HG03095 (cell line): ENCODE measurements at regions not wholly inside any gene's neighbourhood (a gene's known extent, or its start where the extent isn't known, plus 50 kb on each side); places are given as distances from the start of the nearest gene placed in this dataset.
A peak's percentile ranks its signal among the peaks of the same experiment; 100 is the strongest.
"Not testable (repeated sequence)": the region's sequence is repeated elsewhere in the genome, so short reads cannot be mapped to it uniquely, and the experiment has no call there.

Experiments used
- ATAC-seq: cut with Tn5 transposase; IDR thresholded peaks from one replicate; pipeline ENCODE4 v1.9.1; 2021; ENCODE audit warnings: moderate library complexity; ENCODE audit not compliant: unreplicated experiment

DNA sequence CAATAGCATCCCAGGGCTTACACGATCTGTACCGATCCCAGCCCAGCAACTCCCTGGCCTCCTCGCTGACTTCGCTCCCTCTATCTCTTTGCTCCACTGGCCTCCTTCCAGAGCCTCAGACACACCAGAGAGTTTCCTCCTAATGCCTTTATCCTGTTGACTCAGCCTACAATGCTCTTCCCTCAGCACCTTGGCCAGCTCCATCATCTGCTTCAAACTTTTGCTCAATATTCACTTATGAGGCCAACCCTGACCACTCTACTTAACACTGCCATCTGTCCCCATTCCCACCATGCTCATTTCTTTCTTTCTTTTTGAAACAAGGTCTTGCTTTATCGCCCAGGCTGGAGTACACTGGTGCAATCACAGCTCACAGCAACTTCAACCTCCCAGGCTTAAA lies 180.9 kb downstream of the CEP170 start:
- ATAC-seq: not testable (repeated sequence)

DNA sequence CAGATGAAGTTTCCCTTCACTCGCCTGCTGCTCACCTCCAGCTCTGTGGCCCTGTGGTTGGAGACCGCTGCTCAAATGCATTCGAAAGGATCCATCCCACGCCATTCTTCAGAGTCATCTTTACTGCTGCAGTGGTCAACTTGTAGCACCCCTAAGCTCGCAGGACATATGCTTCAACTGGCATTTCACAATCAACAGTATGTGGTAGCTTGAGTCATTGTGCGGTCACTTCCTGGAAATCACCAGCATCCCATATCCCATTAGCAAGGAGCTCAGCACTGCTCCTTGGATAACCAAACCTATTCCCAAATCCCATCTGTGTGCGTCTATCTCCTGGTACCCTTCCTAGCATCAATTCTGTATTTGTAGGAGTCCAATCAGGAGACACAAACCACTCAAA lies 188.0 kb downstream of the CEP170 start:
- not testable (repeated sequence) for ATAC-seq

DNA sequence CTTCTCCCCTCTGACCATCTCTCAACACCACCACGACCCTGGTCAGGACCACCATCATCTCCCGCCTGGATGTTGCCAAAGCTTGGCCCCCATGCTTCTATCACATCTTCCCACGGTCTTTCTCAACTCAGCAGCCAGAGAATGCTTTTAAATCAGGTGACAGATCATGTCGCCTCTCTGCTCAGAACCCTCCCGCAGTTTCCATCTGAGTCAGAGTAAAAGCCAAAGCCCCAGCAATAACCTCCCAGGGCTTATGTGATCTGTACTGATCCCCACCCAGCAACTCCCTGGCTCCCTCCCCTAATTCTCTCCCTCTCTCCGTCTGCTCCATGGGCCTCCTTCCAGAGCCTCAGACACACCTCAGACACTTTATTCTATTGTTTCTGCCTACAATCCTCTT lies 193.1 kb downstream of the CEP170 start:
- not testable (repeated sequence) for ATAC-seq

DNA sequence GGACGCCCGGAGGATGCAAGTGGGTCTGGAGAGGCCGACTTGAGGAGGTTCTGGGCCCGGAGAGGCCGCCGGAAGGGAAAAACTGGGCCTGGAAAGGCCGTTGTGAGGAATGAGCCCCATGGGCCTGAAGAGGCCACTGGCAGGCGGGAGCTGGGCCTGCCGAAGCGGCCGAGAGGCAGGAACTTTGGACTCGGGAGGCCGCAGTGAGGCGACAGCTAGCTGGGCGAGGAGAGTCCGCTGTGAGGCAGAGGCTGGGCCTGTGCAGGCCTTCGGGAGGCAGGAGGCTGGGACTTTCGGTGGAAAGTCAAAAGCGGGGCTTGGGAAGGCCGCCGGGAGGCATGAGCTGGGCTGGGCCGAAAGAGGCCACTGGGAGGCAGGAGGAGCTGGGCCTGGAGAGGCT lies 199.6 kb downstream of the CEP170 start:
- ATAC-seq: not testable (repeated sequence)

DNA sequence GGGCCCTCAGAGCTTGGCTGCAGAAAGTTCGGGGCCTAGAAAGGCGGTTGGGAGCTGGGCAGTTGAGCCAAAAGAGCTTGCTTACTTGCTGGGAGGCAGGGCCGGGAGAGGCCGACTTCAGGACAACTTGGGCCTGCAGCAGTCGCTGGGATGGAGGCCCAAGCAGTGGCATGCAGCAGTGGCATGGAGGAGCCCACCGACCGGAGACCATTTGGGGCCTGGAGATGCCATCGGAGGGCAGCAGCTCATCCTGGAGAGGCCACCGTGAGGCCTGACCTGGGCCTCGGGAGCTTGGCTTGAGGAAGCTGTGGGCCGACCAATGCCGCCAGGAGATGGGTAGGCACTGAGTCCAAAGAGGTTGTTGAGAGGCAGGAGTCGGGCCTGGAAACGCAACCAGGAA lies 200.0 kb downstream of the CEP170 start:
- ATAC-seq: not testable (repeated sequence)

DNA sequence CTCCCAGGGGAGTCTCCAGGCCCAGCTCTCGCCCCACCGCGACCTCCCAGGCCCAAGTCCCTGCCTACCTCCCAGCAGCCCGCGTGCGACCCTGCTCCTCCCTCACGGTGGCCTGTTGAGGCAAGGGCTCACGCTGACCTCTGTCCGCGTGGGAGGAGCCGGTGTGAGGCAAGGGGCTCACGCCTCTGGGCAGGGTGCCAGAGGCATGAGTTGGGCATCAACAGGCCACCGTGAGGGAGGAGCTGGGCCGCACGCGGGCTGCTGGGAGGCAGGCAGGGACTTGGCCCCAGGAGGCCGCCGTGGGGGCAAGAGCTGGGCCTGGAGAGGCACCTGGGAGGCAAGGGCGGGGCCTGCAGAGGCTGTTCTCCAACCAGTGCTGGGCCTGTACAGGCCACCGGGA lies 200.4 kb downstream of the CEP170 start:
- ATAC-seq: not testable (repeated sequence)

DNA sequence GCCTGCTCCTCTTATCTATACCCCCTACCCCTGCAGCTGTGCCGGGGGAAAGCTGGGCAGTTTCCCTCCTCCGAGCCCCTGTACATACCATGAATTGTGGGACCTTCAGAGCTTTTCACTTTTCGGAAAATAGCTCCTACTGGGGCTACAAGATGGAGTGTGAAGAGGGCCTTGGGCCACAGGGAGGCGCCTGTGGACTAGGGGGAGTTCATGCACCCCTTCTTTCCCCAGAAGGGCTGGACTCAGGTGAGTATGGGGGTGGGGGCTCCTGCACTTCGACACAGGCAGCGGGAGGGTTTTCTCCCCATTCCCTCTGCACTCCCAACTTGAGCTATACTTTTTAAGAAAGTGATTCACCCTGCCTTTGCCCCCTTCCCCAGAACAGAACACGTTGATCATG lies 202.0 kb downstream of the CEP170 start:
- not testable (repeated sequence) for ATAC-seq

DNA sequence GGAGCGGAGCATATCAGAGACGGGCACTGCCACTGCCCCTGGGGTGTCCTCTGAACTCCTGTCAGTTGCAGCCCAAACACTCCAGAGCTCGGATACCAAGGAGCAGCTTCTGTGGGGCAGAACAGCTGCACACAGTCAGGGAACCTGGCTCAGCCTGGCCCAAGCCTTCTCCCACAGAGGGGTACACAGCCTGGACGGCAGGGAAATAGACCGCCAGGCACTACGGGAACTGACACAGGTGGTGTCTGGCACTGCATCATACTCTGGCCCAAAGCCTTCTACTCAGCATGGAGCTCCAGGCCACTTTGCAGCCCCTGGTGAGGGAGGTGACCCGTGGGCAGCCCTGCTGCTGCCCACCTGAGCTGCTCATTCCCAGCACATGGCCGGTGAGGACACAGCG lies 204.5 kb downstream of the CEP170 start:
- not testable (repeated sequence) for ATAC-seq

DNA sequence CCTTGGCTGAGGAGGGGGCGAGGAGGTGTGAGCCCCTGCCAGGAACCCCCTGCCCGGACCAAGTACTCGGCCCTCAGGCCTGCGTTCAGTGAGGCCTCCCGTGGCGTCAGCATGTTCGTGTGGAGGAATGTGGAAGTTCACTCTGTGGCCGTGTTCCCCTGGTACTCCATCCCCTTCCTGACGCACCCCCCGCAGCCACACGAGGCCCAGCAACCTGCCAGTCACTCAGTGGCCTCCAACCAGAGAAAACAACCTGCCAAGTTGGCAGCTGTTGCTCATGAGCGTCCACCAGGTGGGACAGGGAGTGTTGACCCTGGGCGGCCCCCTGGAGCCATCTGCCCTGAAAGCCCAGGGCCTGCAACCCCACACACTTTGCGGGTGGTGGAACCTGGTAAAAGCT lies 205.4 kb downstream of the CEP170 start:
- not testable (repeated sequence) for ATAC-seq

DNA sequence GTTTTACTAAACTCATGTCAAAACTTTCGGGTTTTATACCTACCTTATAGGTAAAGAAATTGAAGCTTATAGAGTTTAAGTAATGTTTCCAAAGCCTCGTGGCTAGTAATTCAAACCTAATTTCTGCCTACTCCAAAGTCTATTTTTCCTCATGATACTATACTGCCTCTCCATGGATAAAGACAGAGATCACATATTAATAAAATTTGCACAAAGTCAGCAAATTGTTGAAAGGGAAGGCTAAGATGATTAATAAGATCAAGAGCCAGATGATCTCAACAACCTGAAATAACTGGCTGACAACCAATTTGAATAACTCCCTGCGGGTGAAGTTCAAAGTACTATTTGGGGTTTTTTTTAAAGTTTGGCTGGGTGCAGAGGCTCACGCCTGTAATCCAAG lies 233.7 kb downstream of the CEP170 start:
- not testable (repeated sequence) for ATAC-seq

DNA sequence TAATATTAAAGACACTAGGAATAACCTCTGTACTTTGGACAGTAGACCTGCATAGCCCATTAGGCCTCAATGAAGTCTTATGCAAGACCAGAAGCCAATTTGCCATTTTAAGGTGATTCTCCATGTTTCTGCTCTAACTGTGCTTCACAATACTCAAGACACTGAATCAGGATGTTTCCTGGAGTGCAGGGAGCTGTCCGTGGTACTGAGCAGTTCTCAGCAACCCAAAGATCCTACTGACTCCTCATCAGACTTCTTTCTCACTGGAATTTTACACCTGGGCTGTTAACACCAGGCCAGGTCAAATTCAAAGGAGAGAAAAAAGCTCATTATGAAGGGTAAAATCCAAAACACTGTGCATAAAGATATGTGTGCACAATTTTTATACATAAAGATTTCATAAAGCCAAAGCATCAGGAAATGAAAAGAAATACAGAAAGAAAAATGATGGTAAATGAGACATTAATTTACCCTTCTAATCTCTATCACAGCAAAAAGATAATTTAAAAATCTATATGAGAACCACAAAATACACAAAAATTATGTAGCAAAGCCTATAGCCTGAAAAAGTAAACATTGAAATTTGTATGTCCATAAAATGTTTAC lies 235.9 kb downstream of the CEP170 start:
- ATAC-seq: not testable (repeated sequence)

DNA sequence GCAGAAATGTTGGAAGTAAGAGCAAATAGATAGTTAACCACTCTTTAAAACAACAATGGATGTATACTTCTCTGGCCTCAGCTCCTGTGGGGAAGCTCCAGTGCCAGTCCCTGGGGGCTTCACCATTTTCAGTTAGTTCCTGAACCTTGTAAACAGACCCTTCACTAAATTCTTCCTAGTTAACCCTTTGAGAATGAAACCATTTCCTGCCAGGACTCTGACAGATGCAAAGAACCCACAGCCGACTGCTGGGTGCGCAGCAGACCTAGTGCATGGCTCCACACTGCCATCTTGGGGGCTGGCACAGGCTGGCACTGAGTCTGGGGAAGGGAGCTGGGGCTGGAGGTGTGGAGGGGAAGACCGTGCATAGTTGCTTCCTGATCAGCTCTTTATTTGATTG lies 244.4 kb downstream of the CEP170 start:
- ATAC-seq: not testable (repeated sequence)

DNA sequence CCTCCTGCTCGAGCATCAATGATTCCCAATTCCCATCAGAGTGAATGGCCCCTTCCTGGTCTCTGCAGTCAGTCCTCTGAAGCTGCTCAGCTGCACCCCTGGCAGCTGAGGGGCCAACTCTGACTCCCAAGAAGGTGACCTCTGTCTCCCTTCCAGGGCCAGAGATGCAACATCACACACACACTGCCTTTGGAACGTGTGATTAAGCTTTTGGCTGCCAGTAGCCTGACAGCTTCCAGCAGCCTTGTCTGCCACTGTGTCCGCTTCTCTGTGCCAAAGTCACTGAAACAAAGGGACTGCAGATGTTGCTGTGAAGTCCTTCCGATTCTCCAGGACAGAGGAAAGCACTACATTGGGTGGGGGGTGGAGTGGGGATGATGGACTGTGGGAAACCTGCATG lies 254.1 kb downstream of the CEP170 start:
- not testable (repeated sequence) for ATAC-seq

DNA sequence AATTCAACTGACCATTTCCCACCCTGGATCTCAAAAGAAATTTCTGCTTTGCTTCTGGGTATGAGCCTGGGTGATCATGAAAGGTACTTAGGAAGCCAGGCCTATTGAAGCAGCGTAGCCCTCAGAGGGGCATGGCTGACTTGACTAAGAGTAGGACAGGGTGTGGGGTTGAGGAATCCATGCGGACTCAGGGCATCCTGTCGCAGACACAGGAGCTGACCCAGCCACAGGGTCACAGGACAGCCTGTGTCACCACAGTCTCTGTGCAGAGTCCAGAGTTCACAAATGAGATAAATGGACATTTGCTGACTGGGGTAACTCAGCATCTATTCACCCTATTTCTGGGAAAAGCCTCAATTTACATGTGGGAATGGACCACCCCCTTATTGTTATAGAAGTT lies 262.3 kb downstream of the CEP170 start:
- ATAC-seq: not testable (repeated sequence)

DNA sequence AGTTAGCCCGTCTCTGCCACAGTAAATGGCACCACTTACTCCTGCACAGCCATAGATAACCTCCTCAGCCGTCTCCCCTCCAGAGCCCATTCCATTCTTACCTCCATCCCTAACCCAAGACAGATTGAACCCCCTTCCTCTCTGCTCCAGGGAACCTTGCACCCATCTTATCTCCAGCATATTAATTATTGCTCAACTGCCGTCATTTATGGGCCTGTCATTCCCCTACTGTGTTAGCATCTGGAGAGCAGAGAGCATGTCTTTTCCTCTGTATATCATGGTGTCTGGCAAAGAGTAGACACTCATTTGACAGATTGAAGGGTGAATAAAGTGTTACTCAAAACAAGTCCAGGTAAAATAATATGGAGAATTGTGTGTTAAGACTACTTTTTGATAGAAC lies 270.0 kb downstream of the CEP170 start:
- ATAC-seq: not testable (repeated sequence)

DNA sequence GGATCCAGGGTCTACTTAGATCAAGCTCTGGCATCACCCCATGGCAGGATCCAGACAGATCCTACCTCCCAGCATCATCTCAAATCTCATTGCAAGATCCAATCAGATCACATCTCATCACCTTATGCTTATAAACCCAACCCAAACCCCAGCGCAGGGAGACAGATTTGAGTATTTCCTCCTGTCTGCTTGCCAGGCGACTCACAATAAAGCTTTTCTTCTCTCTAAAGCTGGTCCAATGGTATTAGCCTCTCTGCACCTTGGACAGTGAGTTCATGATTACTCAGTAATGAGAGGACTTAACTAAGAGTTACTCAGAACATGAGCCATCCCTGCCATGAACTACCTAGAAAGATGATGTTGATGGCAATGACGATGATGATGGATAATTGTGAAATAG lies 281.7 kb downstream of the CEP170 start:
- not testable (repeated sequence) for ATAC-seq

DNA sequence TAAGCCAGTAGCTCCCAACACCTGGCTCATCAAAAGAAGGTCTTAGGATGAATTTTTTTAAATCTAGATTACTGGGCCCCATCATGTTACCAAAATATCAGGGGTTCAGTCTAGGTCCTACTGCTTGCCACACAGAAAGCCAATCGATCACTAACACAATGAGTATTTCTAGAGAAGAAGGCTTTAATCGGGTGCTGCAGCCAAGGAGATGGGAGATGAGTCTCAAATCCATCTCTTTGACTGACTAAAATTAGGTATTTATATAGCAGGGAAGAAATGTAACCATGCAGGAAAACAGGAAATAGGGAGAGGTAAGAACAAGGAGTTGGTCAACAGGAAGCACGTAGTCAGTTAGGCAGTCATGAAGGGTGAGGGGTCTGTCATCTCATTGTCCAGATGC lies 288.2 kb downstream of the CEP170 start:
- ATAC-seq: no peak

DNA sequence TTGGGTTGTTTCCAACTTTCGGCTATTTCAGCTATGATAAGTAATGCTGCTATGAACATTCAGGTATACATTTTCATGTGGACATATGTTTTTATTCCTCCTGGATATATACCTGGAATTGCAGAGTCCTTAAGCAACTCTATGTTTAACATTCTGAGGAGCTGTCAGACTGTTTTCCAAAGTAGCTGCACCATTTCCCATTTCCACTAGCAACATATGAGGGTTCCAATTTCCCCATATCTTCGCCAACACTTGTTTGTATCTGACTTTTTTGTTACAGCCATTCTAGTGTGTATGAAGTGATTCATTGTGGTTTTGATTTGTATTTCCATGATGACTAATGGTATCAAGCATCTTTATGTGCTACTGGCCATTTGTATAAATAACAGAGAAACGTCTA lies 295.7 kb downstream of the CEP170 start:
- ATAC-seq: not testable (repeated sequence)

DNA sequence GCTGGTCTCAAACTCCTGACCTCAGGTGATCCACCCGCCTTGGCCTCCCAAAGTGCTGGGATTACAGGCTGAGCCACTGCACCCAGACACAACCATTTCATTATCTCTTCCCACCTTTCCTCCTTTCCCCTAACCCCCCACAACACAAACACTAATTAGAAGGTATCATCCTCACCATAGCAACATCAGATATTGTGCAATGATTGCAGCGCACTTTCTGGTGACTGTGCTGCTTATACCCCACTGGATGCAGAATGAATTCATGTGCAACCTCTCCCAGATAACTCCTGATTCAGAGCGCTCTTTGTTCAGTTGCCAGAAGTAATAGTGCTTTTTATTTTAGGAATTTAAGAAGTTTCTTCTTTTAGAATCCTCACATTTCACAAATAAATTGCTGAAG lies 300.1 kb downstream of the CEP170 start:
- not testable (repeated sequence) for ATAC-seq

DNA sequence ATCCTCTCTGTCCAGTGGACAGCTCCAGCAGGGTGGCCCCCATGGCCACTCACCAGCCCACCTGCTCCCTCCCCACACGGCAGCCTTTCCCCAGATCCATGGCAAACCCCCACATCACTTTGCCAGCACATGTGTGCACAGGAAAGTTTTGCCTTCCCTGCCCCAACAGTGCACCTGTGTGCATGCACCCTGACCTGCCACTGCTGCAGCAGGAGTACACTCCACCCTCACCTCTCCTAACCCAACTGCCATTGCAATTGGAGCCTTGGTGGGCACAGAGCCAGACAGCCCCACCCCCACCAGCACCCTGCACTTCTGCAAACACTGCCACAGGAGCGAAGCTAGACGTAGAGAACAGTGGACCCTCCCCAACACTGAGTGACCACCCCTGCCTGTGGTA lies 308.9 kb downstream of the CEP170 start:
- no peak for ATAC-seq

DNA sequence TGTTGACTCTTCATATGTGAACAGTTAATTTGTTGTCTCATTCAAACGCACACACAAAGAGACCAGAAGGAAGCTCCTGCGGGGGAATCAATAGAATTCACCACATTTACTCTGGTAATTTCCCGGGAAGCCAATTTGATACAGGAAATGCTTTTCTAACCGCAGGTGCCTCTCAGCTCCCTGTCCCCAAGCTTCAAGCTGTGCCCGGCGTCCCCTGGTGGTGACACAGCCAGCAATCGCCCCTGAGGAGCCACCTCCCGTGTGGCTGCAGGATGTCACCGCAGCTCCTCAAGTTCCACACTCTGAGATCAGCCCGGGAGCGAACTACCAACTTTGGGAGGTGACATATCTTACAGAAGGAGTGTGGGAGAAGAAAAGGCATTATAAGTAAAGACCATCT lies 318.4 kb downstream of the CEP170 start:
- ATAC-seq: peak; percentile 76

DNA sequence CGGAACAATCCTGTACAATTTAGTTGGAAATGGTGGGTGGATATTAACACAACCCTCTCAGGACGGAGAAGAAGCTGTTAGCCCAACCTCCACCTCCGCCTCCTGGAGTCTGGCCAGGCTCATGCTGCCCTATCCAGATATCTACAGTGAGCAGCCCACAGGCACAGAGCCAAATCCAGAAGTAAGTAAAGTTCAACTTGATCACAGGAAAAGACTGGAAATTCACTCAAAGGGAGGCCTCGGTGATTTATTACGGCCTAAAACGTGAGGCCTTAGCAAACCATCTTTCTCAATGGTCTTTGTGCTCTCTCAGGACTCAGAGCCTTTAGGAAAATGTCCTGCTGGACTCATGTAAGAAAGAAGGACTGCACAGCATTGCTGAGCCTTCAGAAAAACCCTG lies 330.4 kb downstream of the CEP170 start:
- ATAC-seq: not testable (repeated sequence)

DNA sequence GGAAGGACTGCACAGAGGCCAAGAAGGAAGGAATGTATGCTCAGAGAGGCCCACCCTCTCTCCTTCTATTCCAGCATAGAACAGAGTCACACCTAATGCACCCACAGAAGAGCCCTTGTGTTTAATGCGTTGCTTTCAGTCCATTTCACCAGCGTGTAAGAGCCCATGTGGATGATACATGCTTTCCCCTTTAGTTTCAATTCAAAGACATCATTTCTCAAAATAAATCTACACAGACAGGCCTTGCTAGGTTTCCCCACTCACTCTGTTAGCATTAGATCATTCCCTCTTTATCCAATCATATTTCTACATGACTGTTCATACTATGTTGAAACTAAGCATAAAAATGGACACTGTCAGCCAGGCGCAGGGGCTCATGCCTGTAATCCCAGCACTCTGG lies 331.5 kb downstream of the CEP170 start:
- not testable (repeated sequence) for ATAC-seq
